Stimulated activated naive CD8-positive, alpha-beta T cell treated with anti-CD3 and anti-CD28 coated beads, Interleukin-15, amount 100 ng/mL, for 72 hours (primary cell): ENCODE measurements at regions not wholly inside any gene's neighbourhood (a gene's known extent, or its start where the extent isn't known, plus 50 kb on each side); places are given as distances from the start of the nearest gene placed in this dataset.
A peak's percentile ranks its signal among the peaks of the same experiment; 100 is the strongest.

Experiments used
- ATAC-seq: fragments of 150-1000 bp; cut with Tn5 transposase; 2 replicates; pipeline ENCODE4 v1.10.0; 2021; ENCODE audit warnings: mild to moderate bottlenecking, moderate library complexity
- DNase-seq, 2 donors: peaks; one replicate each; pipeline ENCODE4 v3.0.0; 2021 to 2022
- H3K27ac Mint-ChIP-seq, 2 donors: one replicate each; pipeline ENCODE4 v1.8.0; 2022; ENCODE audit warnings: mild to moderate bottlenecking in 2 of 2, mixed read lengths in 2 of 2, moderate library complexity in 2 of 2
- H3K27me3 Mint-ChIP-seq: one replicate; pipeline ENCODE4 v1.8.0; 2022; ENCODE audit warnings: mixed read lengths
- H3K4me1 Mint-ChIP-seq: one replicate; pipeline ENCODE4 v1.8.0; 2022; ENCODE audit warnings: mild to moderate bottlenecking, mixed read lengths
- H3K4me3 Mint-ChIP-seq, 2 donors: one replicate each; pipeline ENCODE4 v1.8.0; 2022; ENCODE audit warnings: mild to moderate bottlenecking in 2 of 2, mixed read lengths in 2 of 2, moderate library complexity in 1 of 2
- H3K9me3 Mint-ChIP-seq, 2 donors: one replicate each; pipeline ENCODE4 v1.8.0; 2022; ENCODE audit warnings: mixed read lengths in 2 of 2

- H3K4me1 Mint-ChIP-seq: no peaks in the 10 kb centered on the region
Measured at GRCh38 chr1:47616906-47617305, 179.1 kb downstream of the FOXD2 start.

GRCh38 chr1:47617381-47618221 lies 179.8 kb downstream of the FOXD2 start:
- no peak for ATAC-seq
- DNase-seq: no peak
- Mint-ChIP-seq H3K27me3 (peaks cover 16% of the 10 kb centered on the region), H3K4me1 (no peaks in the 10 kb centered on the region), H3K27ac (no peak overlapping the region), H3K9me3 (no peaks in the 10 kb centered on the region), H3K4me3 (no peak overlapping the region)

More at GRCh38 chr1:47616906-47617305, 179.1 kb downstream of the FOXD2 start:
- H3K27ac Mint-ChIP-seq: no peak overlapping the region
- H3K4me3 Mint-ChIP-seq: no peak overlapping the region
- H3K27me3 Mint-ChIP-seq: peaks cover 16% of the 10 kb centered on the region
- no peaks in the 10 kb centered on the region for H3K9me3 Mint-ChIP-seq
- ATAC-seq: no peak
- no peak for DNase-seq

- peaks cover 16% of the 10 kb centered on the region for H3K27me3 Mint-ChIP-seq
- ATAC-seq (no peak), DNase-seq (no peak)
- H3K9me3 Mint-ChIP-seq: no peaks in the 10 kb centered on the region
- H3K27ac Mint-ChIP-seq: no peak overlapping the region
- no peaks in the 10 kb centered on the region for H3K4me1 Mint-ChIP-seq
- no peak overlapping the region for H3K4me3 Mint-ChIP-seq
Measured at GRCh38 chr1:47618222-47618720, 180.4 kb downstream of the FOXD2 start.

- no peak overlapping the region for H3K4me3 Mint-ChIP-seq
- H3K27ac Mint-ChIP-seq: no peak overlapping the region
- H3K4me1 Mint-ChIP-seq: no peaks in the 10 kb centered on the region
- ATAC-seq (no peak), DNase-seq (no peak)
- H3K9me3 Mint-ChIP-seq: no peaks in the 10 kb centered on the region
- peaks cover 16% of the 10 kb centered on the region for H3K27me3 Mint-ChIP-seq
Measured at GRCh38 chr1:47618830-47619229, 181.0 kb downstream of the FOXD2 start.

GRCh38 chr1:47621483-47621882 lies 183.6 kb downstream of the FOXD2 start:
- no peak overlapping the region for H3K27ac Mint-ChIP-seq
- ATAC-seq (no peak), DNase-seq (no peak)
- no peak overlapping the region for H3K4me3 Mint-ChIP-seq
- H3K4me1 Mint-ChIP-seq: no peaks in the 10 kb centered on the region
- H3K27me3 Mint-ChIP-seq: peaks cover 7% of the 10 kb centered on the region
- no peaks in the 10 kb centered on the region for H3K9me3 Mint-ChIP-seq

GRCh38 chr1:47621977-47622376 lies 184.1 kb downstream of the FOXD2 start:
- peaks cover 11% of the 10 kb centered on the region for H3K27me3 Mint-ChIP-seq
- no peaks in the 10 kb centered on the region for H3K4me1 Mint-ChIP-seq
- H3K4me3 Mint-ChIP-seq: no peak overlapping the region
- no peak overlapping the region for H3K27ac Mint-ChIP-seq
- DNase-seq: no peak
- no peak for ATAC-seq
- H3K9me3 Mint-ChIP-seq: no peaks in the 10 kb centered on the region

GRCh38 chr1:47622776-47623556 lies 185.1 kb downstream of the FOXD2 start:
- Mint-ChIP-seq H3K9me3 (no peaks in the 10 kb centered on the region), H3K4me1 (no peaks in the 10 kb centered on the region), H3K27ac (no peak overlapping the region), H3K4me3 (no peak overlapping the region), H3K27me3 (peaks cover 20% of the 10 kb centered on the region)
- ATAC-seq (no peak), DNase-seq (no peak)

GRCh38 chr1:47623557-47623940 lies 185.7 kb downstream of the FOXD2 start:
- H3K9me3 Mint-ChIP-seq: no peaks in the 10 kb centered on the region
- no peak for ATAC-seq

GRCh38 chr1:47624531-47624930 lies 186.7 kb downstream of the FOXD2 start:
- Mint-ChIP-seq H3K27ac (no peak overlapping the region), H3K9me3 (no peaks in the 10 kb centered on the region), H3K4me3 (no peak overlapping the region), H3K4me1 (no peaks in the 10 kb centered on the region), H3K27me3 (peaks cover 21% of the 10 kb centered on the region)
- DNase-seq: no peak
- no peak for ATAC-seq

More at GRCh38 chr1:47623557-47623940, 185.7 kb downstream of the FOXD2 start:
- H3K4me1 Mint-ChIP-seq: no peaks in the 10 kb centered on the region
- H3K4me3 Mint-ChIP-seq: no peak overlapping the region
- no peak for DNase-seq
- peaks cover 21% of the 10 kb centered on the region for H3K27me3 Mint-ChIP-seq
- H3K27ac Mint-ChIP-seq: no peak overlapping the region

- H3K27me3 Mint-ChIP-seq: peaks cover 14% of the 10 kb centered on the region
- no peak overlapping the region for H3K4me3 Mint-ChIP-seq
- no peaks in the 10 kb centered on the region for H3K4me1 Mint-ChIP-seq
- ATAC-seq: no peak
- peak overlapping the region in 1 of 2 donors; percentile 4 for H3K27ac Mint-ChIP-seq
- no peaks in the 10 kb centered on the region for H3K9me3 Mint-ChIP-seq
- DNase-seq: no peak
Measured at GRCh38 chr1:47627016-47627415, 189.2 kb downstream of the FOXD2 start.

- no peak overlapping the region for H3K27ac Mint-ChIP-seq
- H3K4me3 Mint-ChIP-seq: no peak overlapping the region
- H3K4me1 Mint-ChIP-seq: no peaks in the 10 kb centered on the region
- ATAC-seq: no peak
- DNase-seq: no peak
- H3K27me3 Mint-ChIP-seq: peaks cover 14% of the 10 kb centered on the region
- no peaks in the 10 kb centered on the region for H3K9me3 Mint-ChIP-seq
Measured at GRCh38 chr1:47627471-47628370, 189.9 kb downstream of the FOXD2 start.

- peaks cover 14% of the 10 kb centered on the region for H3K27me3 Mint-ChIP-seq
- no peak for ATAC-seq
- H3K4me3 Mint-ChIP-seq: no peak overlapping the region
- DNase-seq: no peak
- no peaks in the 10 kb centered on the region for H3K9me3 Mint-ChIP-seq
- no peak overlapping the region for H3K27ac Mint-ChIP-seq
- H3K4me1 Mint-ChIP-seq: no peaks in the 10 kb centered on the region
Measured at GRCh38 chr1:47629201-47629600, 191.4 kb downstream of the FOXD2 start.

GRCh38 chr1:47630346-47630745 lies 192.5 kb downstream of the FOXD2 start:
- Mint-ChIP-seq H3K9me3 (no peaks in the 10 kb centered on the region), H3K4me1 (no peaks in the 10 kb centered on the region), H3K4me3 (no peak overlapping the region), H3K27me3 (peaks cover 14% of the 10 kb centered on the region), H3K27ac (no peak overlapping the region)
- ATAC-seq (no peak), DNase-seq (no peak)

- ATAC-seq (no peak), DNase-seq (no peak)
- peaks cover 14% of the 10 kb centered on the region for H3K27me3 Mint-ChIP-seq
- no peak overlapping the region for H3K27ac Mint-ChIP-seq
- H3K4me1 Mint-ChIP-seq: no peaks in the 10 kb centered on the region
- no peaks in the 10 kb centered on the region for H3K9me3 Mint-ChIP-seq
- no peak overlapping the region for H3K4me3 Mint-ChIP-seq
Measured at GRCh38 chr1:47631411-47631995, 193.7 kb downstream of the FOXD2 start.

GRCh38 chr1:47635111-47635510 lies 197.3 kb downstream of the FOXD2 start:
- DNase-seq: no peak
- Mint-ChIP-seq H3K4me1 (no peaks in the 10 kb centered on the region), H3K27ac (no peak overlapping the region), H3K9me3 (no peaks in the 10 kb centered on the region), H3K4me3 (no peak overlapping the region), H3K27me3 (peaks cover 11% of the 10 kb centered on the region)
- no peak for ATAC-seq
